ENCODE measurements at regions not wholly inside any gene's neighbourhood (a gene's known extent, or its start where the extent isn't known, plus 50 kb on each side); places are given as distances from the start of the nearest gene placed in this dataset.

GRCh38 chr15:72923289-72923688 lies 129.0 kb upstream of the NEO1 start:
- ATAC-seq (ENCODE audit: low read depth) (no peak), DNase-seq (no peak)
- Histone ChIP-seq H3K4me1 (ENCODE audit: control insufficient read depth in 2 of 2, insufficient read depth in 2 of 2, low read length in 2 of 2) (no peaks in the 10 kb centered on the region), H4K20me1 (ENCODE audit: control insufficient read depth, insufficient read depth, low read length, poor library complexity, severe bottlenecking) (no peaks in the 10 kb centered on the region), H2AFZ (ENCODE audit: insufficient read depth, low read depth, low read length, poor library complexity, severe bottlenecking) (no peak overlapping the region), H3K27me3 (replicated peaks in 1 of 4; ENCODE audit: control extremely low read depth in 1 of 4, control insufficient read depth in 3 of 4, insufficient read depth in 4 of 4, low read length in 3 of 4) (peaks cover 0 to 4% (median 1%) of the 10 kb centered on the region in 4 experiments), H3K9ac (ENCODE audit: low read length) (no peak overlapping the region), H3K9me3 (ENCODE audit: control extremely low read depth in 1 of 3, control insufficient read depth in 2 of 3, insufficient read depth in 1 of 3, low read length in 2 of 3) (no peaks in the 10 kb centered on the region), H3K27ac (ENCODE audit: low read length in 2 of 2) (no peak overlapping the region), H3K79me2 (ENCODE audit: control insufficient read depth, insufficient read depth, low read length) (no peaks in the 10 kb centered on the region), H3K4me3 (ENCODE audit: control extremely low read depth in 1 of 5, extremely low read depth in 1 of 5, insufficient read depth in 1 of 5, low read depth in 2 of 5, low read length in 4 of 5) (no peak overlapping the region), H3K36me3 (replicated peaks in 1 of 2; ENCODE audit: control extremely low read depth in 1 of 2, control insufficient read depth in 1 of 2, extremely low read depth in 1 of 2, insufficient read depth in 2 of 2, low read length in 1 of 2) (no peaks in the 10 kb centered on the region), H3K4me2 (replicated peaks; ENCODE audit: low read depth, low read length, poor library complexity, severe bottlenecking) (no peak overlapping the region)
- CTCF ChIA-PET, result no interaction called here
- Mint-ChIP-seq H3K9me3 (ENCODE audit: insufficient read depth) (no peaks in the 10 kb centered on the region), H3K27ac (no peak overlapping the region), H3K4me1 (no peaks in the 10 kb centered on the region), H3K4me3 (no peak overlapping the region), H3K27me3 (peaks cover 29% of the 10 kb centered on the region)
- TF ChIP-seq, protein P1, sequence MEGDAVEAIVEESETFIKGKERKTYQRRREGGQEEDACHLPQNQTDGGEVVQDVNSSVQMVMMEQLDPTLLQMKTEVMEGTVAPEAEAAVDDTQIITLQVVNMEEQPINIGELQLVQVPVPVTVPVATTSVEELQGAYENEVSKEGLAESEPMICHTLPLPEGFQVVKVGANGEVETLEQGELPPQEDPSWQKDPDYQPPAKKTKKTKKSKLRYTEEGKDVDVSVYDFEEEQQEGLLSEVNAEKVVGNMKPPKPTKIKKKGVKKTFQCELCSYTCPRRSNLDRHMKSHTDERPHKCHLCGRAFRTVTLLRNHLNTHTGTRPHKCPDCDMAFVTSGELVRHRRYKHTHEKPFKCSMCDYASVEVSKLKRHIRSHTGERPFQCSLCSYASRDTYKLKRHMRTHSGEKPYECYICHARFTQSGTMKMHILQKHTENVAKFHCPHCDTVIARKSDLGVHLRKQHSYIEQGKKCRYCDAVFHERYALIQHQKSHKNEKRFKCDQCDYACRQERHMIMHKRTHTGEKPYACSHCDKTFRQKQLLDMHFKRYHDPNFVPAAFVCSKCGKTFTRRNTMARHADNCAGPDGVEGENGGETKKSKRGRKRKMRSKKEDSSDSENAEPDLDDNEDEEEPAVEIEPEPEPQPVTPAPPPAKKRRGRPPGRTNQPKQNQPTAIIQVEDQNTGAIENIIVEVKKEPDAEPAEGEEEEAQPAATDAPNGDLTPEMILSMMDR (IDR thresholded peaks at IDR 0.05), result no peak
- no peak for TF ChIP-seq EZH2 (IDR thresholded peaks at IDR 0.05; ENCODE audit: borderline replicate concordance, insufficient read depth, low read depth, low read length, poor library complexity, severe bottlenecking)
- intact Hi-C loops (cut with micrococcal nuclease), result no loop called here
- WGBS (ENCODE audit: insufficient coverage), result 86% methylated on average over 5 of the region's 5 CpGs
- POLR2A ChIA-PET, result no interaction called here

DNA sequence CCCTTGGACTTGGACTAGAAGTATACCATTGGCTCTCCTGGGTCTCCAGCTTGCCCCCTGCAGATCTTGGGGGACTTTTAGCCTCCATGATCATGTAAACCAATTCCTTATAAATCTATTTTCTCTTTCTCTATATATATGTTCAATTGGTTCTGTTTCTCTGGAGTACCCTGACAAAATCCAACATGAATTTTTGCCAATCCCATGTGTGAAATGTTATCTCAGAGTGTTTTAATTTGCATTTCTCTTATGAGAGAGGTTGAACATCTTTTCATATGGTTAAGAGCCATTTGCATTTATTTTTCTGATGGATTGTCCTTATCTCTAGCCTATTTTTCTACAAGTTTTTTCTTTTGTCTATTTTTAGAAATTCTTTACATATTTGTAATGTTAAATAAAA lies 131.7 kb upstream of the NEO1 start:
- peaks cover 16% of the 10 kb centered on the region for H3K27me3 Mint-ChIP-seq
- CTCF ChIA-PET, result no interaction called here
- intact Hi-C loops (cut with micrococcal nuclease), result no loop called here

More for the DNA sequence above, 131.7 kb upstream of the NEO1 start:
- Mint-ChIP-seq H3K4me1 (no peaks in the 10 kb centered on the region), H3K27ac (no peak overlapping the region), H3K4me3 (no peak overlapping the region), H3K9me3 (ENCODE audit: insufficient read depth) (no peaks in the 10 kb centered on the region)
- no peak overlapping the region for H2AFZ ChIP-seq (ENCODE audit: insufficient read depth, low read depth, low read length, poor library complexity, severe bottlenecking)
- TF ChIP-seq EZH2 (IDR thresholded peaks at IDR 0.05; ENCODE audit: borderline replicate concordance, insufficient read depth, low read depth, low read length, poor library complexity, severe bottlenecking), result no peak
- TF ChIP-seq, protein P1 (IDR thresholded peaks at IDR 0.05), result no peak
- no peak overlapping the region for H3K4me3 ChIP-seq (ENCODE audit: control extremely low read depth in 1 of 5, extremely low read depth in 1 of 5, insufficient read depth in 1 of 5, low read depth in 2 of 5, low read length in 4 of 5)
- DNase-seq (no peak), ATAC-seq (ENCODE audit: low read depth) (no peak)
- H3K9me3 ChIP-seq (ENCODE audit: control extremely low read depth in 1 of 3, control insufficient read depth in 2 of 3, insufficient read depth in 1 of 3, low read length in 2 of 3), result no peaks in the 10 kb centered on the region
- H3K4me1 ChIP-seq (ENCODE audit: control insufficient read depth in 2 of 2, insufficient read depth in 2 of 2, low read length in 2 of 2), result no peaks in the 10 kb centered on the region
- H3K27ac ChIP-seq (ENCODE audit: low read length in 2 of 2), result no peak overlapping the region
- POLR2A ChIA-PET, result no interaction called here
- H4K20me1 ChIP-seq (ENCODE audit: control insufficient read depth, insufficient read depth, low read length, poor library complexity, severe bottlenecking), result no peaks in the 10 kb centered on the region
- H3K79me2 ChIP-seq (ENCODE audit: control insufficient read depth, insufficient read depth, low read length), result no peaks in the 10 kb centered on the region
- no peak overlapping the region for H3K4me2 ChIP-seq (replicated peaks; ENCODE audit: low read depth, low read length, poor library complexity, severe bottlenecking)
- H3K36me3 ChIP-seq (replicated peaks in 1 of 2; ENCODE audit: control extremely low read depth in 1 of 2, control insufficient read depth in 1 of 2, extremely low read depth in 1 of 2, insufficient read depth in 2 of 2, low read length in 1 of 2), result no peaks in the 10 kb centered on the region
- H3K27me3 ChIP-seq (replicated peaks in 1 of 4; ENCODE audit: control extremely low read depth in 1 of 4, control insufficient read depth in 3 of 4, insufficient read depth in 4 of 4, low read length in 3 of 4), result peaks cover 0 to 3% (median 1%) of the 10 kb centered on the region in 4 experiments
- no peak overlapping the region for H3K9ac ChIP-seq (ENCODE audit: low read length)

Data from B cell (primary cell).